ACHN (cell line): ENCODE measurements at regions not wholly inside any gene's neighbourhood (a gene's known extent, or its start where the extent isn't known, plus 50 kb on each side); places are given as distances from the start of the nearest gene placed in this dataset.

ENCODE experiments used
- DNase-seq: peaks from one replicate; pipeline ENCODE4 v3.0.0-alpha.2; 2015
- in situ Hi-C: cut with HindIII; loops from 2 replicates; pipeline ENCODE4 v1.10.0; 2017; ENCODE audit warnings: low sequenced_read_pairs, low pct_ligation_motif_present, low pct_unique_long_range_greater_than_20kb

- DNase-seq = no peak
- in situ Hi-C loops = no loop called here
Observed at GRCh38 chr9:86749161-86749893, 198.0 kb downstream of the GAS1 start.

GRCh38 chr9:86747711-86748110 is 199.6 kb downstream of the GAS1 start:
- DNase-seq = no peak
- in situ Hi-C loops = no loop called here

- in situ Hi-C loops = no loop called here
- DNase-seq = no peak
Observed at GRCh38 chr9:86741311-86742208, 205.7 kb downstream of the GAS1 start.

GRCh38 chr9:86735772-86736458 is 211.4 kb downstream of the GAS1 start:
- no peak for DNase-seq
- in situ Hi-C loops = no loop called here

GRCh38 chr9:86734771-86735170 is 212.5 kb downstream of the GAS1 start:
- DNase-seq = no peak
- in situ Hi-C loops = no loop called here

- in situ Hi-C loops = no loop called here
- DNase-seq = no peak
Observed at GRCh38 chr9:86733929-86734328, 213.4 kb downstream of the GAS1 start.

- in situ Hi-C loops = no loop called here
- peak; percentile 60 for DNase-seq
Observed at GRCh38 chr9:86732514-86733171, 214.7 kb downstream of the GAS1 start.

GRCh38 chr9:86731511-86732063 is 215.7 kb downstream of the GAS1 start:
- in situ Hi-C loops = no loop called here
- DNase-seq = no peak

- DNase-seq = no peak
- in situ Hi-C loops = no loop called here
Observed at GRCh38 chr9:86730163-86730928, 217.0 kb downstream of the GAS1 start.

GRCh38 chr9:86724529-86724928 is 222.8 kb downstream of the GAS1 start:
- DNase-seq = no peak
- in situ Hi-C loops = no loop called here

- no peak for DNase-seq
- in situ Hi-C loops = no loop called here
Observed at GRCh38 chr9:86723346-86723745, 224.0 kb downstream of the GAS1 start.

GRCh38 chr9:86722706-86723075 is 224.6 kb downstream of the GAS1 start:
- DNase-seq = no peak
- in situ Hi-C loops = no loop called here

GRCh38 chr9:86721843-86722705 is 225.2 kb downstream of the GAS1 start:
- peak; percentile 39 for DNase-seq
- in situ Hi-C loops = no loop called here

- no peak for DNase-seq
- in situ Hi-C loops = no loop called here
Observed at GRCh38 chr9:86721226-86721781, 226.0 kb downstream of the GAS1 start.

GRCh38 chr9:86720639-86721225 is 226.6 kb downstream of the GAS1 start:
- in situ Hi-C loops = no loop called here
- no peak for DNase-seq

GRCh38 chr9:86718388-86719049 is 228.8 kb downstream of the GAS1 start:
- DNase-seq = no peak
- in situ Hi-C loops = no loop called here
